ENCODE measurements at regions not wholly inside any gene's neighbourhood (a gene's known extent, or its start where the extent isn't known, plus 50 kb on each side); places are given as distances from the start of the nearest gene placed in this dataset.
A peak's percentile ranks its signal among the peaks of the same experiment; 100 is the strongest.

DNA sequence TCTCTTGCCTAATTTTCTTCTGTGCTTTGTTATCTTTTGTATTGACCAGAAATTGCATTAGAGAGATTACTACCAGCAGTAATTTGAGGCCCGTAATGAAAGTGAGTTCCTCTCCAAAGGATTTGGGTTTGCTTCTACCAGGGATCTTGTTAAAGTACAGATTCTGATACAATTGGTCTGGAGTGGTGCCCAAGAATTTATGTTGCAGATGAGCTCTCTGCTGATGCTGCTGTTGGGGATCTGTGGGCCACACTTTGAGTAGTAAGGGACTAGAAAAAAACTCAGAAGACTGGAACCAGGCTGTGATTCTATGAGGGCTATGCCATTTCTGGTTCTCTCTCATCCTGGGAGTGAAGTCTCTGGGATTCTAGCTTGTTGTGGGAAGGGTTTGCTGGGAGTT, 192.2 kb downstream of the SEC61B start:
- DNase-seq (ENCODE audit: insufficient read length, low spot score) (no peak), FAIRE-seq (no peak)
- TF ChIP-seq SPI1 (IDR thresholded peaks at IDR 0.05; ENCODE audit: low read depth, low read length): no peak
- no peak for TF ChIP-seq POLR2AphosphoS5 (IDR thresholded peaks at IDR 0.05; ENCODE audit: low read depth, low read length)
- TF ChIP-seq POU2F2 (IDR thresholded peaks at IDR 0.05; ENCODE audit: low read depth, low read length): no peak
- no peak for TF ChIP-seq TAF1 (IDR thresholded peaks at IDR 0.05; ENCODE audit: low read depth, low read length)
- TF ChIP-seq POLR2A (IDR thresholded peaks at IDR 0.05; ENCODE audit: low read depth, low read length): no peak
- TF ChIP-seq PAX5 (IDR thresholded peaks at IDR 0.05; ENCODE audit: insufficient read depth, low read length, severe bottlenecking): no peak

DNA sequence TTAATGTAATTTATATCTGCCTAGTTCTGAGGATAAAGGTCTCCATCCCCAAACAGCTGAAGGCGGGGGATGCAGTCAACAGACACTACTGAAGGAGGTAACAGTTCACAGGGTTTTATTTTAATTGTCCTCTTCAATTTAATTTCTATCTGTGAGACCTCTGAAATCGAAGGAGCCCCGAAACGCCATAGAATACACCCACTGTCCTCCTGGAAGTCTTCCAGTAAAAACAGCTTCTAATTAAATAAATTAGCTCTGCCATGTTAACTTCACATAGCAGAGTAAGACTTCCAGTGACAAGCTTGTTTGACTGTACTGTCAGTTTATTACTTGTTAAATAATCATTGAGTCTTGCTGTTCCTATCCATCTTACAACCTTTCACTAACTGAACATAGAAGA, 193.5 kb downstream of the SEC61B start:
- TF ChIP-seq POU2F2 (IDR thresholded peaks at IDR 0.05; ENCODE audit: low read depth, low read length): no peak
- no peak for TF ChIP-seq TAF1 (IDR thresholded peaks at IDR 0.05; ENCODE audit: low read depth, low read length)
- TF ChIP-seq PAX5 (IDR thresholded peaks at IDR 0.05; ENCODE audit: insufficient read depth, low read length, severe bottlenecking): no peak
- no peak for TF ChIP-seq SPI1 (IDR thresholded peaks at IDR 0.05; ENCODE audit: low read depth, low read length)
- no peak for TF ChIP-seq POLR2A (IDR thresholded peaks at IDR 0.05; ENCODE audit: low read depth, low read length)
- no peak for TF ChIP-seq POLR2AphosphoS5 (IDR thresholded peaks at IDR 0.05; ENCODE audit: low read depth, low read length)
- FAIRE-seq: no peak
- DNase-seq (ENCODE audit: insufficient read length, low spot score): no peak

DNA sequence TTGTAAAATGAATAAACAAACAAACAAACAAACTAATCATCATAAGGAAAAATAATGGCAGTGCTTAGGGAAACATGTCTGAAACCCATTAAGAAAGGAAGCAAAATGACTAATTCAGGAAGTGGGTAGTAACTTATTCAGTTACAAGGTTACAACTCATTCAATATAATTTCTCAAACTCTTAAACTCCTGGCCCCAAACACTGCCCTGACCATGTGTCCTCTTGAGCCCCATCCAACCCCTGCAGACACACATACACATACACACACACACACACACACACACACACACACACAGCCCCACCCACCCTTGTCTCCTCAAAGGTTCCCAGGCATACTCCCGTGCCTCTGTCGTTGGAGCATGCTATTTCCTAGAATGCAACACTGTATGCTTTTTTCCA, 193.9 kb downstream of the SEC61B start:
- DNase-seq (ENCODE audit: insufficient read length, low spot score): no peak
- peak; percentile 68 for TF ChIP-seq SPI1 (IDR thresholded peaks at IDR 0.05; ENCODE audit: low read depth, low read length)
- no peak for TF ChIP-seq POLR2AphosphoS5 (IDR thresholded peaks at IDR 0.05; ENCODE audit: low read depth, low read length)
- no peak for FAIRE-seq

DNA sequence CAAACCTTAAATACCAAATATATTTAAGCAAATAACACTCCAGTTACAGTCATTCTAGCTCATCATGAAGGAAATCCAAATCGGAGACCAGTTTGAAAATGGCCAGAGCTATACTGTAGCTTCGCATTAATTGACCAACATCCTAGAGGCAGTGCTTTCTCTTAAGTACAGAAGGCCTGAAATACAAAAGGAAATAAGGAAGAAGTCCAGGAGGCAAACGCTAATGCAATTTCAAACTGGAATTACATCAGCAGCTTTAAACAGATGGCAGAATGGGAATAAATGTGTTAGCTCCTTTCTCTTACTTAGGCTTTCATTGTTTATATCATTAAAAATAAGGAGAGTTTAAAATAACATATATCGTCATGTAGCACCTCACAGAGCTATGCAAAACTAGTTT, 197.0 kb downstream of the SEC61B start:
- TF ChIP-seq POU2F2 (IDR thresholded peaks at IDR 0.05; ENCODE audit: low read depth, low read length): no peak
- no peak for TF ChIP-seq POLR2A (IDR thresholded peaks at IDR 0.05; ENCODE audit: low read depth, low read length)
- TF ChIP-seq TAF1 (IDR thresholded peaks at IDR 0.05; ENCODE audit: low read depth, low read length): no peak
- TF ChIP-seq PAX5 (IDR thresholded peaks at IDR 0.05; ENCODE audit: insufficient read depth, low read length, severe bottlenecking): no peak
- TF ChIP-seq POLR2AphosphoS5 (IDR thresholded peaks at IDR 0.05; ENCODE audit: low read depth, low read length): no peak
- no peak for TF ChIP-seq SPI1 (IDR thresholded peaks at IDR 0.05; ENCODE audit: low read depth, low read length)
- DNase-seq (ENCODE audit: insufficient read length, low spot score) (no peak), FAIRE-seq (no peak)

DNA sequence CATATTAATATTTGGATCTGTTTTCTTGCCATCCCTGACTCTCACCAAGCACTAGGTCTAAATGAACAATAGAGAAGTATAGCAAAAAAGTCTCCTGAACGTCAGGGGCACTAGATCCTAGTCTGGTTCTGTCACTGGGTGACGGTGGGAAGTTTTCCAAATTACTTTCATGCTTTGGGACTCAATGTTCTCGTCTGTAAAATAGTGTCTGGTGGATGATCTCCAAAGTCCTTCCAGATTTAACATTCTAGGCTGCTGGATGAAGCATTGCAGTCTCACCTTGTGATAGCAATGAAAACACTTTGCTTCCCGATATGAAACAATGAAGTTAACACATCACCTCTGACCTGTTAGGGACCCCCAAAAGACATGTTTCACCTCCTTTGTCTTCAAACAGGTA, 199.3 kb downstream of the SEC61B start:
- FAIRE-seq: no peak
- no peak for DNase-seq (ENCODE audit: insufficient read length, low spot score)
- no peak for TF ChIP-seq PAX5 (IDR thresholded peaks at IDR 0.05; ENCODE audit: insufficient read depth, low read length, severe bottlenecking)
- TF ChIP-seq POLR2A (IDR thresholded peaks at IDR 0.05; ENCODE audit: low read depth, low read length): no peak
- TF ChIP-seq TAF1 (IDR thresholded peaks at IDR 0.05; ENCODE audit: low read depth, low read length): no peak
- TF ChIP-seq POLR2AphosphoS5 (IDR thresholded peaks at IDR 0.05; ENCODE audit: low read depth, low read length): no peak
- TF ChIP-seq SPI1 (IDR thresholded peaks at IDR 0.05; ENCODE audit: low read depth, low read length): no peak
- no peak for TF ChIP-seq POU2F2 (IDR thresholded peaks at IDR 0.05; ENCODE audit: low read depth, low read length)

DNA sequence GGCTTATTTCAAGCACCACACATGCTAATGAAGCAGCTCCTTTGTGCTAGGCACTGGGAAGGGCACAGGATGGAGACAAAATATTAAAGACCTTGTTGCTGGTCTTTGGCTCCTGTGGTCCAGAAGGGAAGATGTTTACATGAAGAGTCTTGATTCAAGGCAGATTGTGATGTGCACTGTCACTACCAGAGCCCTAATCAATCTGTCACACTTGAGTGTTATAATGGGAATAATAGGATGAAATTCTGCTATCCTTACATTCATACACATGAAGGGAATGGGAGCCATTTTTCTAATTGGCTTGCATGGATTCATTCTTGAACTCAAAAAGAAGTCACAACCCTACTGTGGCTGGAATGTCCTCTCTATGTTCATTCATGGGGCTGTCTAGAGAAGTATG, 203.0 kb downstream of the SEC61B start:
- no peak for DNase-seq (ENCODE audit: insufficient read length, low spot score)
- no peak for FAIRE-seq
- no peak for TF ChIP-seq POLR2AphosphoS5 (IDR thresholded peaks at IDR 0.05; ENCODE audit: low read depth, low read length)
- TF ChIP-seq SPI1 (IDR thresholded peaks at IDR 0.05; ENCODE audit: low read depth, low read length): no peak
- no peak for TF ChIP-seq POU2F2 (IDR thresholded peaks at IDR 0.05; ENCODE audit: low read depth, low read length)
- TF ChIP-seq PAX5 (IDR thresholded peaks at IDR 0.05; ENCODE audit: insufficient read depth, low read length, severe bottlenecking): no peak
- TF ChIP-seq POLR2A (IDR thresholded peaks at IDR 0.05; ENCODE audit: low read depth, low read length): no peak
- no peak for TF ChIP-seq TAF1 (IDR thresholded peaks at IDR 0.05; ENCODE audit: low read depth, low read length)

DNA sequence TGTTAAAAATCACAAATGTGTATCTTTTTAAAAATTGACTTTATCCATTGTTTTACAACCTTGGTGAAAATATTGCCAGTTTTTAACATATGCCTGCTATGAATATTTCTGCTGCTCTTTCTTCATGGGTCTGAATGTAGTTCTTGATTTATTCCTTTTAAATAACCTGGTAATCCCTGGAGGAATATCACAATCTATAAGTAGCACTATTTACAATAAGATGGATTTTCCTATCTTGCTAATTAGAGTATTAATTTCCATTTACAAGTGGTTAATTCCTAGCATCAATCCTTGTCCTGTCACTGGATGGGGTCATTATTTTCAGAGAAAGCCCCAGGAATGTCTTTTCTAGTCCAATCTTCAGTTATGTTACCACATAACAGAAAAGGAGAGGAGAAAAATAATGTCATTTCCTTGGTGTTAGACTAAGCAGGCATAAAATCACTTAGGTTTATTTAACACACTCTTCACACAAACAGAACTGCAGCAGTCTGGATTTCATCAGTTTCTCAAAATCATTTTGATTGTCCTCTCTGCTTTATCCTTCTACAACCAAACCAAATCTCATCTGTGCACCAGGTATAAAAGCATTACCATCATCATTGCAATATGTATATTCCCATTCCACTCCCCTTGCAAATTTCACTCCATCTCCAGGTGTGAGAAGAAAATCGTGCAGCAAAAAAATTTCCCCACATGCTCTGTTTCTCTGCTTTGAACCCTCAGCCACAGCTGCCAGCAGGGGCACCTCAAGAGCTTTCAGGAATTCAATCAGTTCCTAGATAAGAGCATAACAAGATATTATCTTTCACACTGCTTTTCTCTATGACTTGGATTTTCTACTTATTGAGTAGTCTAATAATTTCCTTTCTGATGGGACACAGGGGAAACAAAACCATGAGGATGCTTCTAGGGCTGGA, 204.1 kb downstream of the SEC61B start:
- FAIRE-seq (no peak), DNase-seq (ENCODE audit: insufficient read length, low spot score) (no peak)
- no peak for TF ChIP-seq POLR2AphosphoS5 (IDR thresholded peaks at IDR 0.05; ENCODE audit: low read depth, low read length)
- no peak for TF ChIP-seq SPI1 (IDR thresholded peaks at IDR 0.05; ENCODE audit: low read depth, low read length)
- TF ChIP-seq POU2F2 (IDR thresholded peaks at IDR 0.05; ENCODE audit: low read depth, low read length): no peak
- TF ChIP-seq POLR2A (IDR thresholded peaks at IDR 0.05; ENCODE audit: low read depth, low read length): no peak
- TF ChIP-seq TAF1 (IDR thresholded peaks at IDR 0.05; ENCODE audit: low read depth, low read length): no peak
- TF ChIP-seq PAX5 (IDR thresholded peaks at IDR 0.05; ENCODE audit: insufficient read depth, low read length, severe bottlenecking): no peak

DNA sequence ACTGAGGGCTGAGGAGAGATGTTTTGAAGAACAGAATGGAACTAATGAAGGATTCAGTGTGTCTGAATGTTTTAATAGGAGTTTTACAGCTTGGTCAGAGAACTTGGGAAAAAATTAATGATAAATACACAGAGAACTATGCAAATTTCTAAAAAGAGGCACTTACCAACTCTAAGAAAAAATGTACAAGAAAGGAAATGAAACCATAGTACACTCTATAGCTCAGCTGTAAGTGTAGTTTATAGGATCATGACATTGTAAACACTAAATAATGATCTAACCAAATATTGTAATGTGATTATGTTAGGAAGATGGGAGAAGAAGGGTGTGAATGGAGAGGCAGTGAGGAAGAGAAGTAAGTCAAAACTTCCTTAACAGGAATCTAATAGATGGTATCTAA, 205.2 kb downstream of the SEC61B start:
- FAIRE-seq: peak; percentile 65
- no peak for DNase-seq (ENCODE audit: insufficient read length, low spot score)
- TF ChIP-seq POU2F2 (IDR thresholded peaks at IDR 0.05; ENCODE audit: low read depth, low read length): no peak
- no peak for TF ChIP-seq POLR2AphosphoS5 (IDR thresholded peaks at IDR 0.05; ENCODE audit: low read depth, low read length)
- no peak for TF ChIP-seq POLR2A (IDR thresholded peaks at IDR 0.05; ENCODE audit: low read depth, low read length)
- TF ChIP-seq SPI1 (IDR thresholded peaks at IDR 0.05; ENCODE audit: low read depth, low read length): no peak
- no peak for TF ChIP-seq TAF1 (IDR thresholded peaks at IDR 0.05; ENCODE audit: low read depth, low read length)
- no peak for TF ChIP-seq PAX5 (IDR thresholded peaks at IDR 0.05; ENCODE audit: insufficient read depth, low read length, severe bottlenecking)

DNA sequence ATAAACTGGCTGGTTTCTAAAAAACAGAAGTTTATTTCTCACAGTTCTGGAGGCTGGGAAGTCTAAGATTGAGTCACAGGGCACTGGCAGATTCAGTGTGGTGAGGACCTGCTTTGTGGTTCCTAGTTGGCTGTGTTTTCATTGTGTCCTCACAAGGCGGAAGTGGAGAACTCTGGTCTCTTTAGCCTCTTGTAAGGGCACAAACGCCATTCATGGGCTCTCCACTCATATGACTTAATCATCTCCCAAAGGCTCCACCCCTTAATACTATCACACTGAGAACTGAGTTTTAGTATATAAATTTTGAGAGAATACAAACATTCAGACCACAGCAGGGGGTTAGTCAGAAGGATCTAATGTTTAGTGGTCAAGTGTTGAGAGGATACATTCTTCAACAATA, 208.2 kb downstream of the SEC61B start:
- DNase-seq (ENCODE audit: insufficient read length, low spot score): no peak
- no peak for FAIRE-seq
- TF ChIP-seq POLR2AphosphoS5 (IDR thresholded peaks at IDR 0.05; ENCODE audit: low read depth, low read length): no peak
- TF ChIP-seq PAX5 (IDR thresholded peaks at IDR 0.05; ENCODE audit: insufficient read depth, low read length, severe bottlenecking): no peak
- no peak for TF ChIP-seq POLR2A (IDR thresholded peaks at IDR 0.05; ENCODE audit: low read depth, low read length)
- no peak for TF ChIP-seq POU2F2 (IDR thresholded peaks at IDR 0.05; ENCODE audit: low read depth, low read length)
- TF ChIP-seq TAF1 (IDR thresholded peaks at IDR 0.05; ENCODE audit: low read depth, low read length): no peak
- TF ChIP-seq SPI1 (IDR thresholded peaks at IDR 0.05; ENCODE audit: low read depth, low read length): no peak

Measured in GM12891 (cell line).